ENCODE measurements at regions not wholly inside any gene's neighbourhood (a gene's known extent, or its start where the extent isn't known, plus 50 kb on each side); places are given as distances from the start of the nearest gene placed in this dataset.

GRCh38 chr5:28284788-28285187 lies 1246.4 kb upstream of the CDH9 start:
- Mint-ChIP-seq H3K27ac (no peak overlapping the region), H3K4me3 (no peak overlapping the region), H3K36me3 (ENCODE audit: low read depth) (no peaks in the 10 kb centered on the region), H3K9me3 (no peaks in the 10 kb centered on the region), H3K4me1 (peaks cover 2% of the 10 kb centered on the region; the same call in 1 of the 3 replicates), H3K27me3 (ENCODE audit: insufficient read depth, low read depth, poor library complexity) (no peaks in the 10 kb centered on the region)
- DNase-seq (ENCODE audit: low spot score) (no peak), ATAC-seq (no peak)
- Histone ChIP-seq H3K4me1 (ENCODE audit: insufficient read depth) (peaks cover 4% of the 10 kb centered on the region; the same call in 1 of the 2 replicates), H3K4me3 (no peak overlapping the region), H3K79me2 (replicated peaks; ENCODE audit: insufficient read depth) (no peaks in the 10 kb centered on the region), H3K9me2 (ENCODE audit: insufficient read depth) (no peaks in the 10 kb centered on the region), H3K27ac (ENCODE audit: low read depth) (no peak overlapping the region), H3K4me2 (no peak overlapping the region), H2AFZ (no peak overlapping the region), H3K27me3 (ENCODE audit: insufficient read depth) (no peaks in the 10 kb centered on the region), H3K36me3 (ENCODE audit: insufficient read depth) (no peaks in the 10 kb centered on the region), H4K20me1 (replicated peaks; ENCODE audit: insufficient read depth) (no peaks in the 10 kb centered on the region), H3F3A (replicated peaks; ENCODE audit: low read depth) (no peaks in the 10 kb centered on the region)
- TF ChIP-seq JUNB (IDR thresholded peaks at IDR 0.05; ENCODE audit: unreplicated experiment), result no peak
- no peak for TF ChIP-seq EZH2phosphoT487 (IDR thresholded peaks at IDR 0.05; ENCODE audit: unreplicated experiment)
- TF ChIP-seq ZNF462 (CRISPR knock-in tag; IDR thresholded peaks at IDR 0.05), result no peak

GRCh38 chr5:28281351-28281750 lies 1243.0 kb upstream of the CDH9 start:
- no peaks in the 10 kb centered on the region for H3K79me2 ChIP-seq (replicated peaks; ENCODE audit: insufficient read depth)
- H3K4me1 ChIP-seq (ENCODE audit: insufficient read depth), result peaks cover 4% of the 10 kb centered on the region; the same call in 1 of the 2 replicates
- H3K4me2 ChIP-seq, result no peak overlapping the region
- ATAC-seq (no peak), DNase-seq (ENCODE audit: low spot score) (no peak)
- Mint-ChIP-seq H3K4me1 (no peaks in the 10 kb centered on the region), H3K9me3 (no peaks in the 10 kb centered on the region), H3K27ac (no peak overlapping the region), H3K36me3 (ENCODE audit: low read depth) (no peaks in the 10 kb centered on the region), H3K4me3 (no peak overlapping the region), H3K27me3 (ENCODE audit: insufficient read depth, low read depth, poor library complexity) (no peaks in the 10 kb centered on the region)
- H3K4me3 ChIP-seq, result no peak overlapping the region
- H3K36me3 ChIP-seq (ENCODE audit: insufficient read depth), result no peaks in the 10 kb centered on the region
- TF ChIP-seq REST (IDR thresholded peaks at IDR 0.05; ENCODE audit: unreplicated experiment), result no peak
- TF ChIP-seq ZNF331 (CRISPR knock-in tag; IDR thresholded peaks at IDR 0.05; ENCODE audit: low read depth), result no peak
- TF ChIP-seq NANOG (IDR thresholded peaks at IDR 0.05; ENCODE audit: borderline replicate concordance), result no peak
- TF ChIP-seq ZNF114 (CRISPR knock-in tag; IDR thresholded peaks at IDR 0.05), result no peak
- TF ChIP-seq STAT1 (IDR thresholded peaks at IDR 0.05; ENCODE audit: unreplicated experiment), result no peak
- no peak for TF ChIP-seq POLR2AphosphoS5 (IDR thresholded peaks at IDR 0.05; ENCODE audit: low read depth)
- TF ChIP-seq CREB1 (CRISPR knock-in tag; IDR thresholded peaks at IDR 0.05; ENCODE audit: low read depth), result no peak
- TF ChIP-seq ETS1 (IDR thresholded peaks at IDR 0.05), result no peak
- no peak for TF ChIP-seq EZH2phosphoT487 (IDR thresholded peaks at IDR 0.05; ENCODE audit: unreplicated experiment)
- H2AFZ ChIP-seq, result no peak overlapping the region
- H4K20me1 ChIP-seq (replicated peaks; ENCODE audit: insufficient read depth), result no peaks in the 10 kb centered on the region
- no peak overlapping the region for H3K27ac ChIP-seq (ENCODE audit: low read depth)
- no peaks in the 10 kb centered on the region for H3F3A ChIP-seq (replicated peaks; ENCODE audit: low read depth)
- H3K9me2 ChIP-seq (ENCODE audit: insufficient read depth), result no peaks in the 10 kb centered on the region
- H3K27me3 ChIP-seq (ENCODE audit: insufficient read depth), result no peaks in the 10 kb centered on the region

Data from GM23338 (cell line).